BE2C (cell line): ENCODE measurements at regions not wholly inside any gene's neighbourhood (a gene's known extent, or its start where the extent isn't known, plus 50 kb on each side); places are given as distances from the start of the nearest gene placed in this dataset.
A peak's percentile ranks its signal among the peaks of the same experiment; 100 is the strongest.

Experiments used
- DNase-seq: peaks from one replicate; pipeline ENCODE4 v3.0.0-alpha.2; 2020
- H3K27me3 ChIP-seq: fragments of 250-450 bp; sonication (Bioruptor Pico); 2 replicates; pipeline ENCODE4 v1.5.1; 2020; ENCODE audit warnings: mild to moderate bottlenecking
- H3K36me3 ChIP-seq: fragments of 250-450 bp; sonication (Bioruptor Pico); 2 replicates; pipeline ENCODE4 v1.5.1; 2020; ENCODE audit warnings: mild to moderate bottlenecking
- H3K4me1 ChIP-seq: fragments of 250-450 bp; sonication (Bioruptor Pico); 2 replicates; pipeline ENCODE4 v1.5.1; 2020
- H3K4me3 ChIP-seq: 2 replicates; pipeline ENCODE4 v1.5.1; 2011; ENCODE audit warnings: low read depth, low read length
- H3K9me3 ChIP-seq: fragments of 250-450 bp; sonication (Bioruptor Pico); 2 replicates; pipeline ENCODE4 v1.5.1; 2020
- CTCF ChIP-seq: IDR thresholded peaks from 2 replicates; pipeline ENCODE4 v1.5.1; 2012; ENCODE audit warnings: mild to moderate bottlenecking, low read depth, low read length

- Histone ChIP-seq H3K36me3 (no peaks in the 10 kb centered on the region), H3K27me3 (no peaks in the 10 kb centered on the region), H3K4me1 (no peaks in the 10 kb centered on the region), H3K4me3 (no peak overlapping the region), H3K9me3 (no peaks in the 10 kb centered on the region)
- no peak for DNase-seq
- TF ChIP-seq CTCF, result no peak
These were observed 294.0 kb downstream of the ZNF608 start for GRCh38 chr5:124452412-124452811.

- Histone ChIP-seq H3K4me3 (no peak overlapping the region), H3K9me3 (no peaks in the 10 kb centered on the region), H3K27me3 (no peaks in the 10 kb centered on the region), H3K4me1 (no peaks in the 10 kb centered on the region), H3K36me3 (no peaks in the 10 kb centered on the region)
- TF ChIP-seq CTCF, result no peak
- no peak for DNase-seq
These were observed 294.6 kb downstream of the ZNF608 start for GRCh38 chr5:124451721-124452383.

GRCh38 chr5:124446120-124446519, 300.3 kb downstream of the ZNF608 start:
- peaks cover 18% of the 10 kb centered on the region for H3K4me1 ChIP-seq

GRCh38 chr5:124445070-124445619, 301.3 kb downstream of the ZNF608 start:
- Histone ChIP-seq H3K36me3 (no peaks in the 10 kb centered on the region), H3K9me3 (no peaks in the 10 kb centered on the region), H3K4me3 (0 out of 2 replicates have a peak overlapping the region, but pooled peaks have one; percentile 7), H3K4me1 (peaks cover 18% of the 10 kb centered on the region), H3K27me3 (no peaks in the 10 kb centered on the region)
- TF ChIP-seq CTCF, result no peak
- no peak for DNase-seq

More at GRCh38 chr5:124446120-124446519, 300.3 kb downstream of the ZNF608 start:
- Histone ChIP-seq H3K4me3 (no peak overlapping the region), H3K9me3 (no peaks in the 10 kb centered on the region), H3K27me3 (no peaks in the 10 kb centered on the region), H3K36me3 (no peaks in the 10 kb centered on the region)
- peak; percentile 25 for DNase-seq
- no peak for TF ChIP-seq CTCF

- Histone ChIP-seq H3K27me3 (no peaks in the 10 kb centered on the region), H3K9me3 (no peaks in the 10 kb centered on the region), H3K4me1 (peaks cover 18% of the 10 kb centered on the region), H3K4me3 (no peak overlapping the region), H3K36me3 (no peaks in the 10 kb centered on the region)
- TF ChIP-seq CTCF, result no peak
- DNase-seq, result no peak
These were observed 302.2 kb downstream of the ZNF608 start for GRCh38 chr5:124444147-124444775.

GRCh38 chr5:124440471-124440870, 306.0 kb downstream of the ZNF608 start:
- no peaks in the 10 kb centered on the region for H3K36me3 ChIP-seq
- no peaks in the 10 kb centered on the region for H3K9me3 ChIP-seq
- no peak for DNase-seq
- peaks cover 25% of the 10 kb centered on the region for H3K4me1 ChIP-seq
- H3K4me3 ChIP-seq, result no peak overlapping the region
- no peak for TF ChIP-seq CTCF
- no peaks in the 10 kb centered on the region for H3K27me3 ChIP-seq
